ENCODE measurements at regions not wholly inside any gene's neighbourhood (a gene's known extent, or its start where the extent isn't known, plus 50 kb on each side); places are given as distances from the start of the nearest gene placed in this dataset.

DNA sequence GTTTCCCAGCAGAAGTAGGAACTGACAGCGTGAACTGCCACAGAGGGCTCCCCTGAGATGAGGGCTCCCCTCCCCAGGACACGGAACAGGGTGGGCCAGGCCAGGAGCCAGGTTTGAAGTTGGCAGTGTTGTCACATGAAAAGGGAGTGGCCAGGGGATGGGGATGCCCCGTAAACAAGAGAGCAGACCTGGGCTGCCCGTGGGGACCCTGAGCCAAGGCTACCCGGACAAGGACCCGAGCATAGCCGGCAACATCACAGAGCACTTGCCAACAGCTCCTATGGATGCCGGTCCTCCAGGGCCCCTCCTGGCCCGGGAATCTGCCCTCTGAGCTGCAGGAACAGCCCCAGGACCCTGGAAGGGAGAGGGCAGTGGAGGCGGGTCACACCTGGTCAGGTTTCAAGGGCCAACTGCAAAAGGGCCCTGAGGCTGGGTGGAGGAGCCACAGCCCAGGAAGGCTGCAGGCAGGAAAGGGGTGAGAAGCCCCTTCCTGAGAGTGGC lies 102.1 kb downstream of the CPZ start:
- Histone ChIP-seq H3K27me3 (no peaks in the 10 kb centered on the region), H3K4me1 (no peaks in the 10 kb centered on the region), H3K27ac (no peak overlapping the region), H3K4me3 (replicated peaks in 1 of 3) (no peak overlapping the region), H3K36me3 (no peaks in the 10 kb centered on the region), H3K9me3 (no peaks in the 10 kb centered on the region)
- 63 to 67% methylated on average over 7 to 10 of the region's 10 CpGs for WGBS, 2 donors
- no peak for TF ChIP-seq POLR2A (IDR thresholded peaks at IDR 0.05)
- TF ChIP-seq, protein P1, sequence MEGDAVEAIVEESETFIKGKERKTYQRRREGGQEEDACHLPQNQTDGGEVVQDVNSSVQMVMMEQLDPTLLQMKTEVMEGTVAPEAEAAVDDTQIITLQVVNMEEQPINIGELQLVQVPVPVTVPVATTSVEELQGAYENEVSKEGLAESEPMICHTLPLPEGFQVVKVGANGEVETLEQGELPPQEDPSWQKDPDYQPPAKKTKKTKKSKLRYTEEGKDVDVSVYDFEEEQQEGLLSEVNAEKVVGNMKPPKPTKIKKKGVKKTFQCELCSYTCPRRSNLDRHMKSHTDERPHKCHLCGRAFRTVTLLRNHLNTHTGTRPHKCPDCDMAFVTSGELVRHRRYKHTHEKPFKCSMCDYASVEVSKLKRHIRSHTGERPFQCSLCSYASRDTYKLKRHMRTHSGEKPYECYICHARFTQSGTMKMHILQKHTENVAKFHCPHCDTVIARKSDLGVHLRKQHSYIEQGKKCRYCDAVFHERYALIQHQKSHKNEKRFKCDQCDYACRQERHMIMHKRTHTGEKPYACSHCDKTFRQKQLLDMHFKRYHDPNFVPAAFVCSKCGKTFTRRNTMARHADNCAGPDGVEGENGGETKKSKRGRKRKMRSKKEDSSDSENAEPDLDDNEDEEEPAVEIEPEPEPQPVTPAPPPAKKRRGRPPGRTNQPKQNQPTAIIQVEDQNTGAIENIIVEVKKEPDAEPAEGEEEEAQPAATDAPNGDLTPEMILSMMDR (IDR thresholded peaks at IDR 0.05) = no peak
- DNase-seq = no peak
- intact Hi-C loops (cut with DNase I) = no loop called here

DNA sequence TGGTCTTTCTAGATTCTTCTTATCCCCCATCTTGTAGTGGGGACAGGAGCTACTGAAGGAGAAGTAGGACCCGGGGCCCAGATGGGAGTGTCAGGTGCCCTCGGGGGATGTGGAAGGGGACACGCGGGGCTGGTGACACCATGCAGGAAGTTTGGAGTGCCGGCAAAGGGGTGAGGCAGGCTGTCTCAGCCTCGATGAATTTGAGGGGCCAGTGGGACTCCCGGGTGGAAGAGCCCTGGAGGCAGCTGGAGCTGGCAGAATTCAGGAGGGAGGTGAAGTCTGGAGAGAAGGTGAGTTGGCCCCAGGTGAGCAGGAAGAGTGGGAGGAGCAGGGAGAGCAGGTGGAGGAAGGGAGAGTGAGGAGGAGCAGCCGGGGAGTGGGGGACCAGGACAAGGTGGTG lies 101.7 kb downstream of the CPZ start:
- WGBS, 2 donors = 66 to 70% methylated on average over 8 of the region's 8 CpGs
- Histone ChIP-seq H3K27me3 (no peaks in the 10 kb centered on the region), H3K4me3 (replicated peaks in 1 of 3) (no peak overlapping the region), H3K36me3 (no peaks in the 10 kb centered on the region), H3K4me1 (no peaks in the 10 kb centered on the region), H3K9me3 (no peaks in the 10 kb centered on the region), H3K27ac (no peak overlapping the region)
- TF ChIP-seq POLR2A (IDR thresholded peaks at IDR 0.05) = no peak
- TF ChIP-seq, protein P1 (IDR thresholded peaks at IDR 0.05) = no peak
- DNase-seq = no peak
- intact Hi-C loops (cut with DNase I) = no loop called here

DNA sequence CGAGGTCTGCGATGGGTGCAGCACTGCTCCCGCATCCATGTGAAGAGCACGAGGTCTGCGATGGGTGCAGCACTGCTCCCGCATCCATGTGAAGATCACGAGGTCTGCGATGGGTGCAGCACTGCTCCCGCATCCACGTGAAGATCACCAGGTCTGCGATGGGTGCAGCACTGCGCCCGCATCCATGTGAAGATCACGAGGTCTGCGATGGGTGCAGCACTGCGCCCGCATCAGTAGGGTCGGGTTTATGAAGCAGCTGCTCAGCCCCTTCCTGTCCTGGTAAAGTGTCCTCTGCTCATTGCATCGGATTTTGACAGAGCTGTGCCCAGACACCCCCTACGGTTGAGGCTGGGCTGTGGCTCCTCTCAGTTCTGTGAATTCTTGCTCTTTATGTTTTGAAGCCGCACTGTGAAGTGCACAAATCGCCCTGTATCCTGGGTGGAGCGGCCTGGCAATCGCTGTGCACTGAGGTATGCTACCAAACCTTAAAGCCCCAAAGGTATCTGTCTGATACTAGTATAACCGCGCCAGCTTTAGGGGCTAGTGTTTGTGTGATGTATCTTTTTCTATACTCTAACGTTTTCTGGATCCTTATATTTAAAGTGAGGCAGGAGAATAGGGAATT lies 98.7 kb downstream of the CPZ start:
- no peak for DNase-seq
- no peak for TF ChIP-seq POLR2A (IDR thresholded peaks at IDR 0.05)
- TF ChIP-seq, protein P1 (IDR thresholded peaks at IDR 0.05) = no peak
- WGBS, 2 donors = 86 to 90% methylated on average over 18 to 22 of the region's 27 CpGs
- intact Hi-C loops (cut with DNase I) = no loop called here
- H3K9me3 ChIP-seq = no peaks in the 10 kb centered on the region
- H3K4me3 ChIP-seq (replicated peaks in 1 of 3) = no peak overlapping the region
- H3K27ac ChIP-seq = no peak overlapping the region
- no peaks in the 10 kb centered on the region for H3K4me1 ChIP-seq
- no peaks in the 10 kb centered on the region for H3K36me3 ChIP-seq
- no peaks in the 10 kb centered on the region for H3K27me3 ChIP-seq

DNA sequence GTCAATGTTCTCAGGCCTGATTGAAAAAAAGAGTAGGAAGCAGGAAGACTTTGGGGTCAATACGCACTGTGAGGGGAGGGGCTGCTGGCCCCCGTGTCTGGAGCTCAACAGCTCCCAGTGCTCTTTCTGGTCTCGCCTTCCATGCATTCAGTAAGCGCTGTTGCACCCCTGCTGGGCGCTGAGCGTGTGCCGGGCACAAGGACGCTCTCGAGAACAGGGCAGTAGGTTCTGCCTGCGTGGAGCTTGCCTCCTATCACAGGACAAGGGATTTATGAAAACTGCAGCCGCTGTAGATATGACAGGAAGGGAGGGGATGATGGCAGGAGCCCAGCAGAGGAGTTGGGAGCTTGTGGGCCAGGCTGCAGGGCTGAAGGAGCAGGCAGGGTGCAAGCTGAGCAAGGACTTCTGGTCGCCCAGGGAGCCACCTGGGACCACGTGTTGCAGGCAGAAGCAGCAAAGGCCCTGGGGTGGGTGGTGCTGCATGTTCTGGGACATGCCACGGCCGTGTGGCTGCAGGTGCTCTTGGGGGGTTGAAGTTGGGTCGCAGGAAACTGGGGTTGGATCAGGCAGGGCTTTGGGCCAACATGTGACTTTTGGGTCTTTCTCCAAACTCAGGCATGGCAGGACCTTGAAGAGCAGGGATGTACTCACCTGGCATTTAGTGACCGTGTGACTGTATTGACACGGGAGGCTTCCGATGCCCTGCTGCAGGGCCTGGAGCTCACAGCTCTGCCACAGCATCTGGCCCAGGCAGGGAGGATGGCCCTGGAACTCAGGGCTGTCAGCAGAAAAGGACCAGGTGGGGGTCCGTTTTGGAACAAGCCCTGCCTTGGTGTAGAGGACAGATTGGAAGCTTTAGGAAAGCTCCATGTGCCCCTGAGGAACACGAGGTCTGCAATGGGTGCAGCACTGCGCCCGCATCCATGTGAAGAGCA lies 97.9 kb downstream of the CPZ start:
- Histone ChIP-seq H3K27me3 (no peaks in the 10 kb centered on the region), H3K36me3 (no peaks in the 10 kb centered on the region), H3K9me3 (no peaks in the 10 kb centered on the region), H3K27ac (no peak overlapping the region), H3K4me3 (replicated peaks in 1 of 3) (no peak overlapping the region), H3K4me1 (no peaks in the 10 kb centered on the region)
- TF ChIP-seq POLR2A (IDR thresholded peaks at IDR 0.05) = no peak
- TF ChIP-seq, protein P1 (IDR thresholded peaks at IDR 0.05) = no peak
- intact Hi-C loops (cut with DNase I) = no loop called here
- WGBS, 2 donors = 65 to 73% methylated on average over 15 to 21 of the region's 23 CpGs
- DNase-seq = no peak

DNA sequence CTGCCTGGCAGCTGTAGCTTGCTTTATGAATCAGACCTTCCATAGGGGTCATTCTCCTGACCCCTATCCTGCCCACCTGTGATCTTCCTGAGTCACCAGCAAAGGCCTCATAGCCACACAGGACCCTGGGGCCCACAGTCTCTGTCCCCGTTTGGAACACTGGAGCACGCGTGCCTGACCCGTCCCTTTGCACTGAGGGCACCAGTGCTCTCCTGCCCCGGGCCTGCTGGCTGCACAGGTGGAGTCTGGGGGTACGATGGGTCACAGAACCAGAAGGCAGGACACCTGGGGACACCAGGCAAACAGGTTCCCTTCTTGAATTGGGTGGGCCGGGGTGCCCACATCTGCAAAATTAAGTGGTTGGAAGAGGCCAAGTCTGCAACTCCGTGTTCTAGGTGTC lies 97.2 kb downstream of the CPZ start:
- intact Hi-C loops (cut with DNase I) = no loop called here
- TF ChIP-seq POLR2A (IDR thresholded peaks at IDR 0.05) = no peak
- TF ChIP-seq, protein P1 (IDR thresholded peaks at IDR 0.05) = no peak
- 53 to 88% methylated on average over 3 to 8 of the region's 8 CpGs for WGBS, 2 donors
- H3K36me3 ChIP-seq = no peaks in the 10 kb centered on the region
- no peak overlapping the region for H3K4me3 ChIP-seq (replicated peaks in 1 of 3)
- no peaks in the 10 kb centered on the region for H3K27me3 ChIP-seq
- no peak overlapping the region for H3K27ac ChIP-seq
- no peak for DNase-seq
- H3K9me3 ChIP-seq = no peaks in the 10 kb centered on the region
- H3K4me1 ChIP-seq = no peaks in the 10 kb centered on the region

All from thyroid gland (tissue), 4 donors.